CD4-positive, alpha-beta T cell (primary cell): ENCODE measurements at regions not wholly inside any gene's neighbourhood (a gene's known extent, or its start where the extent isn't known, plus 50 kb on each side); places are given as distances from the start of the nearest gene placed in this dataset.

ENCODE experiments used
- ATAC-seq: fragments of 200-7000 bp; cut with Tn5 transposase; one replicate; pipeline ENCODE4 v1.10.0; 2022; ENCODE audit warnings: mild to moderate bottlenecking; ENCODE audit not compliant: poor library complexity
- CTCF ChIA-PET: fragments of 350-600 bp; sonication (Branson Sonifier 250); formaldehyde crosslinking; loops from one replicate; lab custom pipeline; 2021; ENCODE audit warnings: antibody characterized with exemption, inconsistent platforms; lab: Charles Lee
- POLR2A ChIA-PET: fragments of 350-600 bp; sonication (Branson Sonifier 250); formaldehyde crosslinking; loops from one replicate; lab custom pipeline; 2021; ENCODE audit warnings: antibody characterized with exemption, inconsistent platforms; lab: Charles Lee
- DNase-seq, 14 experiments: peaks; one replicate each; pipeline ENCODE4 v3.0.0-alpha.2; 2013 to 2020; ENCODE audit warnings: mixed read lengths in 2 of 14
- H3K27ac ChIP-seq, 2 donors: one replicate each; pipeline versions ENCODE4 v1.5.1 to v1.7.0; 2013; ENCODE audit warnings: low read length in 2 of 2, low read depth in 1 of 2, mild to moderate bottlenecking in 1 of 2
- H3K27me3 ChIP-seq, 2 experiments: 1 replicate in 1 of 2; 2 replicates in 1 of 2; pipeline versions ENCODE4 v1.6.1 to v1.7.0; 2013; ENCODE audit warnings: low read length in 2 of 2, control low read depth in 1 of 2, mild to moderate bottlenecking in 1 of 2, moderate library complexity in 1 of 2; ENCODE audit not compliant: insufficient read depth in 2 of 2, control insufficient read depth in 1 of 2
- H3K36me3 ChIP-seq: one replicate; pipeline ENCODE4 v1.6.1; 2013; ENCODE audit warnings: low read length, control low read depth; ENCODE audit not compliant: insufficient read depth
- H3K4me1 ChIP-seq: one replicate; pipeline ENCODE4 v1.6.1; 2013; ENCODE audit warnings: low read length, control low read depth; ENCODE audit not compliant: insufficient read depth
- H3K4me3 ChIP-seq: one replicate; pipeline ENCODE4 v1.5.1; 2013; ENCODE audit warnings: mild to moderate bottlenecking, low read length, moderate library complexity
- H3K9me3 ChIP-seq, 2 experiments: 1 replicate in 1 of 2; 2 replicates in 1 of 2; pipeline versions ENCODE4 v1.6.1 to v1.7.0; 2013; ENCODE audit warnings: low read length in 2 of 2, mild to moderate bottlenecking in 2 of 2, control low read depth in 1 of 2, moderate library complexity in 1 of 2; ENCODE audit not compliant: control insufficient read depth in 1 of 2, insufficient read depth in 1 of 2
- H3K27ac Mint-ChIP-seq: one replicate; pipeline ENCODE4 v1.8.0; 2020; ENCODE audit warnings: mixed read lengths
- H3K27me3 Mint-ChIP-seq: one replicate; pipeline ENCODE4 v1.8.0; 2021; ENCODE audit warnings: mixed read lengths
- H3K36me3 Mint-ChIP-seq: one replicate; pipeline ENCODE4 v1.8.0; 2021; ENCODE audit warnings: low read depth, mixed read lengths
- H3K4me1 Mint-ChIP-seq: one replicate; pipeline ENCODE4 v1.8.0; 2021; ENCODE audit warnings: low read depth, mixed read lengths
- H3K4me3 Mint-ChIP-seq: one replicate; pipeline ENCODE4 v1.8.0; 2020; ENCODE audit warnings: mild to moderate bottlenecking, mixed read lengths
- H3K9me3 Mint-ChIP-seq: one replicate; pipeline ENCODE4 v1.8.0; 2020; ENCODE audit warnings: mixed read lengths
- CTCF ChIP-seq: fragments of 200-600 bp; IDR thresholded peaks from one replicate; pipeline ENCODE4 v1.8.0; 2022; ENCODE audit warnings: antibody characterized with exemption, mild to moderate bottlenecking
- intact Hi-C, 2 experiments: fragments of 100-400 bp; cut with DNase I in 1 of 2; cut with micrococcal nuclease in 1 of 2; formaldehyde crosslinking; loops; one replicate each; pipeline versions ENCODE4 v1.15.1 to v1.9.0; 2023 to 2025; cut with DNase I, micrococcal nuclease

DNA sequence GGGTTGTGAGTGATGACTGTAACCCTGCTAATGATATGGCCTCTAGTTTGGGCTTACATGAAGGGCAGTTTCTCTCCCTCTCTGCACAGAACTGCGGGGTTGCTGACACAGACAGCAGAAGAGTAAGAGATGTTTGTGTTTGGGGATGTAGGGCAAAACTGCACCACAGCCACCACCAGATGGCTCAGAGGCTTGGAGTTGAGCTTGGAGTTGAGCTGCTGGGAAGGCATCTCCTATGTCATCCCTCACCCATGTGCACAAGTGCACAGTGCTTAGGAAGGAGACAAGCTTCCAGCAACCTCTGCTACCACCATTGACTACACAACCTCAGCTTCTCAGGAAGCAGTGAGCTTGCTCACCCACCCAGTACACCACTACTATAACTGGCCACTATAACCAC lies 303.9 kb upstream of the DEFB112 start:
- DNase-seq (no peak), ATAC-seq (no peak)
- H3K9me3 ChIP-seq, result no peaks in the 10 kb centered on the region
- ChIA-PET CTCF (no interaction called here), POLR2A (no interaction called here)
- H3K9me3 Mint-ChIP-seq, result peaks cover 22% of the 10 kb centered on the region
- H3K27me3 ChIP-seq, result no peaks in the 10 kb centered on the region
- H3K27ac Mint-ChIP-seq, result no peak overlapping the region
- no peaks in the 10 kb centered on the region for H3K36me3 ChIP-seq
- intact Hi-C loops, result no loop called here
- H3K4me1 ChIP-seq, result no peaks in the 10 kb centered on the region
- H3K27ac ChIP-seq, result no peak overlapping the region
- H3K4me1 Mint-ChIP-seq, result no peaks in the 10 kb centered on the region
- no peaks in the 10 kb centered on the region for H3K36me3 Mint-ChIP-seq
- TF ChIP-seq CTCF, result no peak
- no peak overlapping the region for H3K4me3 Mint-ChIP-seq
- no peak overlapping the region for H3K4me3 ChIP-seq
- H3K27me3 Mint-ChIP-seq, result no peaks in the 10 kb centered on the region

DNA sequence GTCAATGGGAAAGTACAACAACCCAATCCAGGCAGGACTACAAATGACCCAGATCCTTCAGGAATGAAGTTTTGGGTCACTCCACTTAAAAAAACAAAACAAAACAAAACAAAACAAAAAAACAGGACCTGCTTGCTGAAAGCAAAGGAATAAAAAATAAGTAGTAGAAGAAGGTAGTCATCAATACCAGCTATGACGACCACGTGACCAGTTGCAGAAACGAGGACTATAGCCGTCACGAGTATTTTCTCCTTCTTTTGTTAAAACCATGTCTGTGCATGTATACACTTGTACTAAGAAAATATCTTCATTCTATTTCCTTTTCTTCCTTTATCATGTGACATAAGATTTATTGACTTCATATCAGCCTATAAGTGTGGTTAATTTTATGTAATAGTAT lies 308.4 kb upstream of the DEFB112 start:
- Mint-ChIP-seq H3K4me3 (no peak overlapping the region), H3K4me1 (no peaks in the 10 kb centered on the region), H3K9me3 (peaks cover 20% of the 10 kb centered on the region), H3K27ac (no peak overlapping the region), H3K27me3 (no peaks in the 10 kb centered on the region), H3K36me3 (no peaks in the 10 kb centered on the region)
- intact Hi-C loops, result no loop called here
- ATAC-seq, result no peak
- CTCF ChIA-PET, result no interaction called here
- Histone ChIP-seq H3K9me3 (peaks cover 0 to 3% of the 10 kb centered on the region in 2 experiments), H3K36me3 (no peaks in the 10 kb centered on the region), H3K27me3 (no peaks in the 10 kb centered on the region), H3K27ac (no peak overlapping the region), H3K4me3 (no peak overlapping the region), H3K4me1 (no peaks in the 10 kb centered on the region)
- POLR2A ChIA-PET, result no interaction called here
- no peak for TF ChIP-seq CTCF
- no peak for DNase-seq

GRCh38 chr6:50361641-50362331 lies 312.1 kb upstream of the DEFB112 start:
- CTCF ChIA-PET, result no interaction called here
- no peak overlapping the region for H3K27ac Mint-ChIP-seq

More at GRCh38 chr6:50361641-50362331, 312.1 kb upstream of the DEFB112 start:
- Mint-ChIP-seq H3K4me3 (no peak overlapping the region), H3K9me3 (peaks cover 6% of the 10 kb centered on the region), H3K36me3 (no peaks in the 10 kb centered on the region), H3K27me3 (no peaks in the 10 kb centered on the region), H3K4me1 (no peaks in the 10 kb centered on the region)
- Histone ChIP-seq H3K27ac (no peak overlapping the region), H3K4me3 (no peak overlapping the region), H3K9me3 (peaks cover 0 to 3% of the 10 kb centered on the region in 2 experiments), H3K36me3 (no peaks in the 10 kb centered on the region), H3K4me1 (no peaks in the 10 kb centered on the region), H3K27me3 (no peaks in the 10 kb centered on the region)
- POLR2A ChIA-PET, result no interaction called here
- intact Hi-C loops, result no loop called here
- ATAC-seq (no peak), DNase-seq (no peak)
- TF ChIP-seq CTCF, result no peak
